GM18873 (cell line): ENCODE measurements at regions not wholly inside any gene's neighbourhood (a gene's known extent, or its start where the extent isn't known, plus 50 kb on each side); places are given as distances from the start of the nearest gene placed in this dataset.
"Not testable (repeated sequence)": the region's sequence is repeated elsewhere in the genome, so short reads cannot be mapped to it uniquely, and the experiment has no call there.

Source experiments
- ATAC-seq: cut with Tn5 transposase; IDR thresholded peaks from one replicate; pipeline ENCODE4 v1.9.1; 2021; ENCODE audit warnings: mild to moderate bottlenecking, moderate library complexity, moderate number of reproducible peaks; ENCODE audit not compliant: unreplicated experiment, low FRiP score

- ATAC-seq: no peak
These were observed 997.6 kb upstream of the ATXN8OS start for GRCh38 chr13:69109891-69110525.

- no peak for ATAC-seq
These were observed 999.1 kb upstream of the ATXN8OS start for GRCh38 chr13:69108486-69108885.

- ATAC-seq: no peak
These were observed 1000.2 kb upstream of the ATXN8OS start for GRCh38 chr13:69107436-69107835.

GRCh38 chr13:69101841-69102240, 1005.8 kb upstream of the ATXN8OS start:
- ATAC-seq: no peak

DNA sequence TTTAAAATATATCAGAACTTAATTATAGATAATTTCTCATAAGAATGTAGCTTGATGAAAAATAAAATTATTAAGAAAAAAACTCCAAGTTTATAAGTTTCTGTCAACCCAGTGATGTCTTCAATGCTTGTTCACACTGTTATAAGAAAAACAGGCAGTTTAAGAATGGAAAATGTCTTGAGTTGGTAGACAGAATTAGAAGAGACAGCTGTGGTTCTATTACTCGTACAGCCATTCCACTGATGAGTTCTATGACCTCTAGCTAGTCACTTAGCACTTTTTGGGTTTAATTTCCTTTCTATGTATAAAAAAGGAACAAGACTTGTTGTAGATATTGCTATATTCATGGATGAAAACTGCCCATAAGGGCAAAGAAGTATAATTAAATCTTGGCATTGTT, 1013.1 kb upstream of the ATXN8OS start:
- no peak for ATAC-seq

DNA sequence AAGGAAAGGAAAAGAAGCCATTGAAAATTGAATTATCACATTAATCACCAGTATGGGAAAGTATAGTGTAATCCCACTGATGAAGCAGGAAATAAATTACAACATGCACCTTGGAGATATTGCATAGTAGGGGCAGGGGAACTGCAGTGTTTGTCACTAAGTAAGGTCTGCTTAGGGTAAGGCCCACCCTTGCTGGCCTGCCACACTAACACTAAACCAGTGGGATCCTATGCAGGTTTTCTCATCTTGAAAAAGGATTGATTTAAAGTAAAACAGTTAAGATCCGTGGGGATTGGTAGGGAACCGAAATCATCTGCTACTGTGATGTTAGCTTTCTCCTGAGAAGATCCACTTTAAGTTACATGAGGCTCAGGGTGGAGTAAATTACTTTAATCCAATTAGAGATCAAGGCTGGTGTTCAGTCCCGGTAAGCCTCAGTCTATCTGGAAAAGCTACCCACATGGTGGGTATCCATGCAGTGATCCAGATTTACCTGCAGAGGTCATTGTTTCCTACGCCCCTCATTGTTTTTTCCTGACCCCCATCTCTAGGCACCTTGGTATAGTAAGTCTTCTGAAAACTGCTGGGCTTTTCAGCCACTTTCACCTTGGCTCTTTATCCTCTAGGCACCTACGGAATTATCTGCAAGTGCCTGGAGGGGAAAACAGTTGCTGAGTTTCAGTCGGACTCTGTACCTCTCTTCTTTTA, 1014.9 kb upstream of the ATXN8OS start:
- ATAC-seq: no peak

- ATAC-seq: no peak
These were observed 1030.4 kb upstream of the ATXN8OS start for GRCh38 chr13:69077267-69077666.

DNA sequence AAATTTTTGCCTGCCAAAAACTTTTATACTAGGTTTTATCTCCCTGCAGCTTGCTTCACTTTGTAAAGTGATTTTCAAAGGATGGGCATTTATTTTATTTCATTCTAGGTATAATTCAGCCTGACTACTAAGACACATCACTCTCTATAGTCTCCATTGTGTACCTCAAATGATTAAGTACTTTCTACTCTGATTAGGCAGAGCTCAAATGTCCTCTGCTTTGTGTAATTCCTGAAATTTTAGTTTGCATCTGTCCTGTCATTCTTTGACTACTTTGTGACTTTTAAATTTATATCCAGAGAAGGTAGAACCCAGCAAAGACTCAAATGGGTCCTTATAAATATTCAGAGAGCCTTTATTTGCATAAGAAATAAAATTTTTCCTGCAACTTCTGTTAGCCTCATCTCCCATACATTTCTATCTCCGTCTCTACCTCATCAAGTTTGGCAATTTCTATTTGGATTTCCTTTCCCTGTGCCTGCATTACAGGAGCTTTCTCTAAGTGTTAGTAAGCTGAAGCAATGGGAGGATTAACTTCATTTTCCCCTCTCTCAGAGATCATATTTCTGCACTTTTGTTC, 1038.0 kb upstream of the ATXN8OS start:
- no peak for ATAC-seq

DNA sequence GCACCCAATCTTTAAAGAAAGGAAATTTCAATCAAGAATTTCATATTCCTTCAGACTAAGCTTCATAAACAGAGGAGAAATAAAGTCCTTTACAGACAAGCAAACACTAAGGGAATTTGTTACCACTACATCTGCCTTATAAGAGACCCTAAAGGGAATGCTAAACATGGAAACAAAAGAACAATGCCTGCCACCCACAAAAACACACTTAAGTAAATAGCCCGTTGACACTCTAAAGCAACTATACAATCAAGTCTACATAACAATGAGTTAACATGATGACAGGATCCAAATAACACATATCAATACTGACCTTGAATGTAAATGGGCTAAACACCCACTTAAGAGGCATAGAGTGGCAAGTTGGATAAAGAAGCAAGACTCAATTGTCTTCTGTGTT, 1056.9 kb upstream of the ATXN8OS start:
- ATAC-seq: no peak

DNA sequence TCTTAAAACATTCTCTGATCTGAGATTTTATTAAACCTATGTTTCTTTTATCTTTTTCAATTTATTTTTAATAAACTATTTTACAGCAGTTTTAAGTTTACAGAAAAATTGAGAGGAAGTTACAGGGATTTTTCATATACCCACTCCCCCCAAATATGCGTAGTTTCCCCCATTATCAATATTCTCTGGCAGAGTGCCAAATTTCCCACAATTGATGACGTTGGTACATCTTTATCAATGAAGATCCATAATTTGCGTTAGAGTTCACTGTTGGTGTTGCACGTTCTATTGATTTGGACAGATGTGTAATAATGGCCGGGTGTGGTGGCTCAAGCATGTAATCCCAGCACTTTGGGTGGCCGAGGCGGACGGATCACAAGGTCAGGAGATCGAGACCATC, 1063.0 kb upstream of the ATXN8OS start:
- no peak for ATAC-seq

DNA sequence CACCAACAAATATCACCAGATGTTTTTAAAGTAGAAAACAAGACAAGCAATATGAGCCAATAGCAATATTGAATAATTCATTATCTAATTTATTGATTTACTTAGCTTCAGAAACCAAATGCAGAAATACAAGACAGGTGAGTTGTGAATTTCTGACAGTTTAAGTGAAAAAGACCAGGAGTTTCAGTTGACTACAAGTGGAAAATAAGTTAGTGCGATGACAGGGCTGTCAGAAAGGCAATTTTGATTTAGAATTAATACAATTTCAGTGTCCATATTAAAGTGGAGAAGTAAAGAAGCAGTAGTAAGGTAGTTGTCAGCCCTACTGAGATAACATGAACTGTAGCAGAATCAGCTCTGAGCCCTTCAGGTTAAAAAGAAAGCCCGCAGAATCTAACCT, 1066.7 kb upstream of the ATXN8OS start:
- ATAC-seq: no peak

- ATAC-seq: no peak
These were observed 1071.9 kb upstream of the ATXN8OS start for GRCh38 chr13:69035771-69036170.

GRCh38 chr13:69028936-69029335, 1078.7 kb upstream of the ATXN8OS start:
- no peak for ATAC-seq

GRCh38 chr13:69020120-69020519, 1087.5 kb upstream of the ATXN8OS start:
- no peak for ATAC-seq

GRCh38 chr13:69018173-69018572, 1089.5 kb upstream of the ATXN8OS start:
- not testable (repeated sequence) for ATAC-seq

DNA sequence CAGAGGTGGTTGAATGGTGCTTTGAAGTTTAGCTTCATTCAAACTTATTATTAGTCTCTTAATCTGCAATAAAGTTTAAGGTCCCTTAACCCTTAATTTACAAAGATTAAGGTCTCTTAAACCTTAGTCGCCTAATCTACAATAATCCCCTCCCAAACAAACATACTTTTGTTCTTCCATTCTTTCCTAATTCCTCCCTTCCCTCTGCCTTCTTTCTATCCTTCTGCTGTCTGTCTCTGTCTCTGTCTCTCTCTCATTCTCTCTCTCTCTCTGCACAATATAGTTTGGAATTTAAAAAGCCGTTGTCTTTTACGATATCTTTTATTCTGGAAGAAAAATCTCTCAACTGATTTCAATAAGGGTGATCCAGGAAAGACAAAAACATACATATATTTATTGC, 1096.8 kb upstream of the ATXN8OS start:
- no peak for ATAC-seq

- no peak for ATAC-seq
These were observed 1099.1 kb upstream of the ATXN8OS start for GRCh38 chr13:69008499-69008898.

DNA sequence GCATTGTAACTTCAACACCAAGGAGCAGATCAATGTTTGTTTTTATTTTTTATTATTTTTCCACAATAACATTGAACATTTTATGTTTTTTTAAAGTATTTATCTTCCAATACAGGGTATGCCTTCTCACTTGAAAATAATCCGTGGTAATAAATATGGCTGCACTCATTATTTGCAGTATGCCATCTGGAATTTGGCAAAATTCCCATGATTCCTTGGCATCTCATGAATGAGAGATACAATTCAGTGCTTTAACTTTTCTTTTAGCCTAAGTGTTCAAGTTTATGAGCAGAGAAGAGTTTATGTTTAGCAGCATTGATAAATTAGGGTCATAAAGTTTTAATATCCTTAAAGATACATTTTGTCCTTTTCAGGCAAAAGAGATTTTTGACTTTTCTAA, 1109.6 kb upstream of the ATXN8OS start:
- ATAC-seq: no peak

GRCh38 chr13:68996668-68997025, 1111.0 kb upstream of the ATXN8OS start:
- no peak for ATAC-seq

GRCh38 chr13:68995972-68996667, 1111.5 kb upstream of the ATXN8OS start:
- ATAC-seq: no peak

DNA sequence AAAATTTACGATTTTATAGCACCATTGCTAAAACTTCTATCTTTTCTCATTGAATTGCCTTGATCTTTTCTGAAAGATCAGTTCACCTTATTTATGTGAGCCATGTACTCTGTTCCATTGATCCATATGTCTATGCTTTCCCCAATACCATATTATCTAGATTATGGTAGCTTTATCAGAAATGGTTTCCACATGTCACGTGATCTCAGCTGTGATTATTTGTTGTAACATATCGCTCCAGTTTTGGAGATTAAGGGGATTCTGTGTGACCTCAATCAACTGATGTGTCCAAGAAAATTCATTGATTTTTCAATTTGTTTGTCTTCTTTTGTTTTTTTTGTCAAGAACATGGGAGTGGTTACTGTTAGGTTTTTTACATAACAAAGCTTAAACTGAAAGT, 1114.5 kb upstream of the ATXN8OS start:
- ATAC-seq: no peak
